Mucosa of descending colon (tissue), 3 donors: ENCODE measurements at regions not wholly inside any gene's neighbourhood (a gene's known extent, or its start where the extent isn't known, plus 50 kb on each side); places are given as distances from the start of the nearest gene placed in this dataset.

Experiments
- ATAC-seq: fragments of 200-7000 bp; cut with Tn5 transposase; one replicate; pipeline ENCODE4 v1.9.1; 2020; ENCODE audit warnings: mild to moderate bottlenecking, moderate library complexity
- DNase-seq, 3 donors: peaks; one replicate each; pipeline ENCODE4 v3.0.0-alpha.2; 2020
- H3K36me3 ChIP-seq: fragments of 200-600 bp; one replicate; pipeline ENCODE4 v1.8.0; 2021; ENCODE audit warnings: low read depth, mild to moderate bottlenecking
- H3K4me1 ChIP-seq: fragments of 200-600 bp; one replicate; pipeline ENCODE4 v1.8.0; 2021; ENCODE audit warnings: low read depth, mild to moderate bottlenecking
- H3K4me3 ChIP-seq: fragments of 200-600 bp; one replicate; pipeline ENCODE4 v1.8.0; 2021; ENCODE audit warnings: mild to moderate bottlenecking
- H3K9me3 ChIP-seq: fragments of 200-600 bp; one replicate; pipeline ENCODE4 v1.8.0; 2021; ENCODE audit warnings: mild to moderate bottlenecking
- intact Hi-C, 2 donors: fragments of 100-400 bp; cut with DNase I in 1 of 2; cut with micrococcal nuclease in 1 of 2; formaldehyde crosslinking; loops; one replicate each; pipeline versions ENCODE4 v1.11.0 to v1.11.1; 2022; cut with DNase I, micrococcal nuclease
- TF ChIP-seq, protein P1 (sequence below): fragments of 200-600 bp; IDR thresholded peaks from one replicate; pipeline ENCODE4 v1.8.0; 2022; ENCODE audit warnings: antibody characterized with exemption, mild to moderate bottlenecking
- donor health status: DM: no; HTN: no; CAD: no; lungs with moderate emphysema.
- donor health status: DM: no; HTN: no; CAD: no.
- donor health status: DM: no; HTN: yes; CAD: no.

DNA sequence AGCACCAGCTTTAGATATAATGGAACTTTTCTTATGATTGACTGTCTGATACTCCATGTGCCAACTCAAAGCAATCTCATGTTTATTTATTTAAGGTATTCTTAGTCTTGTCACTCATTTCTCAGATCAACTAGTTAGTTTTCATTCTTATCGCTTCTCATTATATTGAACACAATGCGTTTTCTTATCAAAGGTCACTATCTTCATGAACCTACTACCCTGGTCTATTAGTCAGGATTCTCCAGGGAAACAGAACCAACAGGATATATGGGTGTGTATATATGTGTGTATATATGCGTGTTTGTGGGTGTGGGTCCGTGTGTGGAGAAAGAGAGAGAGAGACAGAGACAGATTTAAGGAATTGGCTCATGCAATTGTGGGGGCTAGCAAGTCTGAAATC lies 619.9 kb downstream of the ZEB2 start:
- H3K36me3 ChIP-seq: no peaks in the 10 kb centered on the region
- no peaks in the 10 kb centered on the region for H3K4me1 ChIP-seq
- H3K4me3 ChIP-seq: no peak overlapping the region
- ATAC-seq (no peak), DNase-seq (no peak)
- no peaks in the 10 kb centered on the region for H3K9me3 ChIP-seq
- TF ChIP-seq, protein P1, sequence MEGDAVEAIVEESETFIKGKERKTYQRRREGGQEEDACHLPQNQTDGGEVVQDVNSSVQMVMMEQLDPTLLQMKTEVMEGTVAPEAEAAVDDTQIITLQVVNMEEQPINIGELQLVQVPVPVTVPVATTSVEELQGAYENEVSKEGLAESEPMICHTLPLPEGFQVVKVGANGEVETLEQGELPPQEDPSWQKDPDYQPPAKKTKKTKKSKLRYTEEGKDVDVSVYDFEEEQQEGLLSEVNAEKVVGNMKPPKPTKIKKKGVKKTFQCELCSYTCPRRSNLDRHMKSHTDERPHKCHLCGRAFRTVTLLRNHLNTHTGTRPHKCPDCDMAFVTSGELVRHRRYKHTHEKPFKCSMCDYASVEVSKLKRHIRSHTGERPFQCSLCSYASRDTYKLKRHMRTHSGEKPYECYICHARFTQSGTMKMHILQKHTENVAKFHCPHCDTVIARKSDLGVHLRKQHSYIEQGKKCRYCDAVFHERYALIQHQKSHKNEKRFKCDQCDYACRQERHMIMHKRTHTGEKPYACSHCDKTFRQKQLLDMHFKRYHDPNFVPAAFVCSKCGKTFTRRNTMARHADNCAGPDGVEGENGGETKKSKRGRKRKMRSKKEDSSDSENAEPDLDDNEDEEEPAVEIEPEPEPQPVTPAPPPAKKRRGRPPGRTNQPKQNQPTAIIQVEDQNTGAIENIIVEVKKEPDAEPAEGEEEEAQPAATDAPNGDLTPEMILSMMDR: no peak
- intact Hi-C loops: no loop called here

DNA sequence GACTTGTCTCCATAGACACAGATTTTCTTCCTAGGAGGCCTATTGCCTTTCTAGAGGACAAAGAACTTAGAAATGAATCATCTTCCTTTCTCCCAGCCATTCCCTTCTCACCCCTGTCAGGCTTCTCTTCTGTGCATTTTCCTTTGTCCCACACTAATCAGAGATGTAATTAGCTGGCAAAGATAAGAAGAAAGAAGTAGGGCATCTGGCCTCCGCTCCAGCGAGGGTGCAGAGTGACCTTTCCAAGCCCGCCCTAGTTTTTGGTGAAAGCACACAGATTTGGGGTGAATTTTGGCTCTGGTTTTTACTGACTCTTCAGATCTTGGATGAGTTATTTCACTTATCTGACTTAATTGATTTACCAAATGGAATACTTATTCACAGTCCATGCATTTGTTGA lies 626.5 kb downstream of the ZEB2 start:
- intact Hi-C loops: no loop called here
- Histone ChIP-seq H3K4me3 (no peak overlapping the region), H3K9me3 (no peaks in the 10 kb centered on the region), H3K4me1 (no peaks in the 10 kb centered on the region), H3K36me3 (no peaks in the 10 kb centered on the region)
- ATAC-seq: no peak
- no peak for DNase-seq
- TF ChIP-seq, protein P1: no peak

DNA sequence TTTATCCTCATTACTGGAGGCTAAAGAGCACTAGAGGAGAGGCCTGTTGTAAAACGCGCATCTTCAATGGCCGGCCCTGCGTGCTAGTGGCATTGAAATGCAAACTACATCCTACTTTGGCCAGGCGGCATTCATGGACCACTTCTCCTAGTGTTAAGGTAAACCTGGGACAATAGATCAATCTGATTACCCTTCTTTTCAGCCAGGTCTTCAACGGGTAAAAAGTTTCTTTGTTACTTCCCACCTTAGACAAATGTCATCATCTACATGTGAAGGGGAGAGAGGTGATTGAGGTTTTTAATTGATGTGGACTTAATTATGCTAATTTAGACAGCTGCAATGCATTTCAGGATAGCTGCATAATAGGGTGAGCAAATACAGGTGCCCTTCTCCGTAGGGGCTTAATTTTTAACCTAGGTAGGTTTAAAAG lies 628.0 kb downstream of the ZEB2 start:
- no peaks in the 10 kb centered on the region for H3K9me3 ChIP-seq
- intact Hi-C loops: no loop called here
- ATAC-seq: no peak
- no peak overlapping the region for H3K4me3 ChIP-seq
- H3K4me1 ChIP-seq: no peaks in the 10 kb centered on the region
- H3K36me3 ChIP-seq: no peaks in the 10 kb centered on the region
- DNase-seq: no peak
- TF ChIP-seq, protein P1: no peak

DNA sequence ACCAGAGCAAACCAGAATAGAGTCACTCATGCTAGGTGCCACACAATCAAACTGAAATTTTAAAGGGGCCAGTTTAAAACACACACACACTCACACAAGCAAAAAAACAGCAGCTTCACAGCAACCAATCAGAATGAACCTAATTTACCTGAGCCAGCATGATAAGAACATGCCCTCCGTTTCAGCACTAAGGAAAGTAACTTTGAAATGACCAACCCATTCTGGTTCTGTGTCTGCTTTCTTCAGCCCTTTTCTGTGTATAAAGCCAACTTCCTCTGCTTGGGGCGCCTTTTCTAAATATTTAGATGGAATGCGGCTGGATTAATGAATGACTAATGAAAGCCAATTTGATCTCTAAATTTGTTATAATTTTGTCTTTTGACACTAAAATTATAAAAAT lies 629.1 kb downstream of the ZEB2 start:
- no peak overlapping the region for H3K4me3 ChIP-seq
- intact Hi-C loops: no loop called here
- no peaks in the 10 kb centered on the region for H3K36me3 ChIP-seq
- DNase-seq: no peak
- no peaks in the 10 kb centered on the region for H3K4me1 ChIP-seq
- no peak for ATAC-seq
- TF ChIP-seq, protein P1: no peak
- no peaks in the 10 kb centered on the region for H3K9me3 ChIP-seq

DNA sequence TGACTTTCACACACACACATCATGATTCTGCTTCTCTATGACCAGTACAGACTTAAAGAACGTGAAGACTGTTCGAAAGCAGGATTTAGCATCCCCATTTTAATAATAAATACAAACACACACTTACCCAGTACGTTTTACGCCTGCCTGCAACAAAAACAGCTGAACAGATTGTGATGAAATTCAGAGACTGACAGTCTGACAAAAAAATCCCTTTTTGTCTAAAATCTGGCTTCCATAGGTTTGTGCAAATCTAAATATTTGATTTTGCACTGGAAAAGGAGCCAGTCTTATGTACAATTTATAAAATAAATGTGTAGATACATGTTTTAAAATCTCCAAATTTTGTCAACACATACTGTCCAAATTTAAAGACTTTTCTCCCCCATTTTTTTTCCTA lies 630.7 kb downstream of the ZEB2 start:
- intact Hi-C loops: no loop called here

More for the DNA sequence above, 630.7 kb downstream of the ZEB2 start:
- DNase-seq (no peak), ATAC-seq (no peak)
- Histone ChIP-seq H3K4me1 (no peaks in the 10 kb centered on the region), H3K9me3 (no peaks in the 10 kb centered on the region), H3K36me3 (no peaks in the 10 kb centered on the region), H3K4me3 (no peak overlapping the region)
- TF ChIP-seq, protein P1: no peak
